ENCODE measurements at regions not wholly inside any gene's neighbourhood (a gene's known extent, or its start where the extent isn't known, plus 50 kb on each side); places are given as distances from the start of the nearest gene placed in this dataset.

DNA sequence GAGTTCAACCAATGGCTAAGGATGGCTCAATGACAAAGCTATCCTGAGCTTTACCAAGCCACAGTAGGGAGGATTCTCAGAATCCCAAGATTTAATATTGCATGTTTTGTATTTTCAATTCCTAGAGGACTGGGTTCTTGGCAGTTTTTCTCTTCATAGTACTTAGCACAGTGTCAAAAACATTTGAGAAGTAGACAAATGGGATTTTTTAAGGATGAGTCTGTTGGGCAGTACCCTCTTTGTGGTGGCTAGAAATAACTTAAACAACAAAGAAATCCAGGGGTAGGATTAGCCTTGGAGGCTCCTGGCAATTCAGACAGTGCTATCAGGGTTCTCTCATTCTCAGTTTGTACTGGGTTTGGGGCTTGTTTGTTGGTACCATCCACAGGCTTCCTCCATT lies 212.8 kb upstream of the RORA start:
- DNase-seq: no peak
- Histone ChIP-seq H3K9ac (ENCODE audit: extremely low read depth, low read length, poor library complexity, severe bottlenecking) (no peak overlapping the region), H3K27ac (ENCODE audit: low read depth, low read length) (no peak overlapping the region), H3K36me3 (ENCODE audit: control insufficient read depth, insufficient read depth, low read length) (no peaks in the 10 kb centered on the region), H3K9me3 (ENCODE audit: control insufficient read depth, low read length) (peaks cover 7% of the 10 kb centered on the region), H3K4me3 (ENCODE audit: low read length) (no peak overlapping the region), H3K27me3 (ENCODE audit: control insufficient read depth, insufficient read depth, low read length, poor library complexity, severe bottlenecking) (no peaks in the 10 kb centered on the region), H3K4me1 (ENCODE audit: control insufficient read depth, insufficient read depth, low read length) (no peaks in the 10 kb centered on the region)
- no peak overlapping the region for H3K4me3 Mint-ChIP-seq
- no peaks in the 10 kb centered on the region for H3K36me3 Mint-ChIP-seq (ENCODE audit: low read depth)
- TF ChIP-seq CTCF (conservative IDR thresholded peaks at IDR 0.05): no peak
- H3K27ac Mint-ChIP-seq: no peak overlapping the region
- peaks cover 7% of the 10 kb centered on the region for H3K27me3 Mint-ChIP-seq (ENCODE audit: insufficient read depth)
- H3K9me3 Mint-ChIP-seq: peaks cover 2% of the 10 kb centered on the region
- H3K4me1 Mint-ChIP-seq: no peaks in the 10 kb centered on the region

- 18% methylated on average over 1 of the region's 1 CpG; no CpG with 5 or more reads in 1 of the 2 experiments for WGBS, 2 experiments (ENCODE audit: insufficient coverage in 1 of 2, insufficient read length in 1 of 2)
- Mint-ChIP-seq H3K27me3 (ENCODE audit: insufficient read depth) (peaks cover under 1% of the 10 kb centered on the region), H3K4me3 (no peak overlapping the region), H3K27ac (no peak overlapping the region), H3K9me3 (no peaks in the 10 kb centered on the region), H3K36me3 (ENCODE audit: low read depth) (no peaks in the 10 kb centered on the region), H3K4me1 (peaks cover 13% of the 10 kb centered on the region)
- no peaks in the 10 kb centered on the region for H3K9me3 ChIP-seq (ENCODE audit: control insufficient read depth, low read length)
- no peaks in the 10 kb centered on the region for H3K36me3 ChIP-seq (ENCODE audit: control insufficient read depth, insufficient read depth, low read length)
- DNase-seq: peak; percentile 59
- H3K9ac ChIP-seq (ENCODE audit: extremely low read depth, low read length, poor library complexity, severe bottlenecking): no peak overlapping the region
- no peak overlapping the region for H3K27ac ChIP-seq (ENCODE audit: low read depth, low read length)
- no peak overlapping the region for H3K4me3 ChIP-seq (ENCODE audit: low read length)
- no peaks in the 10 kb centered on the region for H3K27me3 ChIP-seq (ENCODE audit: control insufficient read depth, insufficient read depth, low read length, poor library complexity, severe bottlenecking)
- no peak for TF ChIP-seq CTCF (conservative IDR thresholded peaks at IDR 0.05)
- peaks cover 5% of the 10 kb centered on the region for H3K4me1 ChIP-seq (ENCODE audit: control insufficient read depth, insufficient read depth, low read length)
Observed at GRCh38 chr15:61426466-61426865, 197.4 kb upstream of the RORA start.

DNA sequence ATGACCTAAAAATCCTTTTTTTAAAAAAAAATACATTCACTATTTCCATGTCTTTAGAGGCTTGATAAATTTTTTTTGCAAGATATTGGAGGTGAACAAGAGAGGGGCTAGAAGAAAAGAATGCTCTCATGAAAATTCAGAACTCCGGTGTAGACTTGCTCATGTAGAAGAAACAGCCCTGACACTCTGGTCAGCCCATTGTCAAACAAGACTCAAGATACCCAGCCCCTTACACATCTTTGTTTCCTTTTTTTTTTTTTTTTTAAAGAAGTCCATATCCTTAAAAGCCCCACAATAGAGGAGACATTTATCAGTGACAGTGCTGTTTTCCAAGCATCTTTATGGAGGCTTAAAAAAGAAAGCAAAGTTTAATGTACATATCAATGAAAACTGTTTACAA lies 196.8 kb upstream of the RORA start:
- no peak overlapping the region for H3K27ac ChIP-seq (ENCODE audit: low read depth, low read length)
- Mint-ChIP-seq H3K27me3 (ENCODE audit: insufficient read depth) (peaks cover 2% of the 10 kb centered on the region), H3K4me1 (peaks cover 12% of the 10 kb centered on the region), H3K4me3 (no peak overlapping the region), H3K36me3 (ENCODE audit: low read depth) (no peaks in the 10 kb centered on the region), H3K27ac (no peak overlapping the region), H3K9me3 (no peaks in the 10 kb centered on the region)
- no peaks in the 10 kb centered on the region for H3K9me3 ChIP-seq (ENCODE audit: control insufficient read depth, low read length)
- no peak for DNase-seq
- TF ChIP-seq CTCF (conservative IDR thresholded peaks at IDR 0.05): no peak
- WGBS, 2 experiments (ENCODE audit: insufficient coverage in 1 of 2, insufficient read length in 1 of 2): 45% methylated on average over 1 of the region's 1 CpG; no CpG with 5 or more reads in 1 of the 2 experiments
- no peak overlapping the region for H3K4me3 ChIP-seq (ENCODE audit: low read length)
- H3K9ac ChIP-seq (ENCODE audit: extremely low read depth, low read length, poor library complexity, severe bottlenecking): no peak overlapping the region
- H3K4me1 ChIP-seq (ENCODE audit: control insufficient read depth, insufficient read depth, low read length): peaks cover 5% of the 10 kb centered on the region
- H3K27me3 ChIP-seq (ENCODE audit: control insufficient read depth, insufficient read depth, low read length, poor library complexity, severe bottlenecking): no peaks in the 10 kb centered on the region
- no peaks in the 10 kb centered on the region for H3K36me3 ChIP-seq (ENCODE audit: control insufficient read depth, insufficient read depth, low read length)

Measured in endodermal cell (in vitro differentiated cells).